ENCODE measurements at regions not wholly inside any gene's neighbourhood (a gene's known extent, or its start where the extent isn't known, plus 50 kb on each side); places are given as distances from the start of the nearest gene placed in this dataset.

DNA sequence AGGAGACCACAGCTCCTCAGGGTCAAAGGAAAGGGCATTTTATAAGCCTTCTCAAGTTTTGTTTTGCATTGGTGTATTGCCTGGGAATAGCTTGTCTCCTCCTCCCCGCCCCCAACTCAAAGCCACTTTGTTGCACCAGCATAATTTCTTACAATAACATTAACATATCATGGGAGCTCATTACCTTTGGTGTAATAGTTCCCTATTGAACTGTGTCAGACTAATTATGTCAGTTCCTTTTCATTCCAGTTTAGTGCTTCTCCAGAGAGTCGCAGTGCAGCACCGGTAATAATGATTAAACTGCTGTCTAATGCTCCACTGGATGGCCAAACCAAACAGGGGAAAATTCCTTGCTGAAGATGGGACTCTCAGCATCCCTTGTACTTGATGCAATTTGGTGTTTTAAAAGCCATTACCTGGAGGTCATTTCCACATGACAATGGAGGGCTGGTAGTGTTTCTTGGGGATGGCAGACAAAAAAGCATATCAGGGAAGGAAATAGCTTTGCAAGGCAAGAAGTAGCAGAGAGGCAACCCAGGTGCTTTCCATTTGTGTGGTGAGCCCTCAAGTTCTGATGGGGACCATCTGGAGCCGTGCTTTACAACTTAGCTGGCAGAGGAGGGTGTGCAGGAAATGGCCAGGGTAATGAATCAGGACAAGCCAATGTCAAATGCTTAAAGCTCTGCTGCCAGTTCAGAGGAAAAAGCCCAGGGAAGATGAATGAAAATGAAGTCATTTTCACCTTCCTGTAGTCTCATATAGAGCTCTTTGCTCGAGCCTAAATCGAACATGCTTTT lies 91.5 kb upstream of the NLRP1 start:
- Histone ChIP-seq H3K9me3 (no peaks in the 10 kb centered on the region), H3K36me3 (no peaks in the 10 kb centered on the region), H3K4me3 (no peak overlapping the region), H3K4me1 (no peaks in the 10 kb centered on the region), H3K27me3 (no peaks in the 10 kb centered on the region), H3K27ac (no peak overlapping the region)
- TF ChIP-seq POLR2A (IDR thresholded peaks at IDR 0.05) (no peak), POLR2AphosphoS5 (IDR thresholded peaks at IDR 0.05; ENCODE audit: insufficient read depth in 1 of 2, low read depth in 1 of 2) (no peak)
- TF ChIP-seq, protein P1, sequence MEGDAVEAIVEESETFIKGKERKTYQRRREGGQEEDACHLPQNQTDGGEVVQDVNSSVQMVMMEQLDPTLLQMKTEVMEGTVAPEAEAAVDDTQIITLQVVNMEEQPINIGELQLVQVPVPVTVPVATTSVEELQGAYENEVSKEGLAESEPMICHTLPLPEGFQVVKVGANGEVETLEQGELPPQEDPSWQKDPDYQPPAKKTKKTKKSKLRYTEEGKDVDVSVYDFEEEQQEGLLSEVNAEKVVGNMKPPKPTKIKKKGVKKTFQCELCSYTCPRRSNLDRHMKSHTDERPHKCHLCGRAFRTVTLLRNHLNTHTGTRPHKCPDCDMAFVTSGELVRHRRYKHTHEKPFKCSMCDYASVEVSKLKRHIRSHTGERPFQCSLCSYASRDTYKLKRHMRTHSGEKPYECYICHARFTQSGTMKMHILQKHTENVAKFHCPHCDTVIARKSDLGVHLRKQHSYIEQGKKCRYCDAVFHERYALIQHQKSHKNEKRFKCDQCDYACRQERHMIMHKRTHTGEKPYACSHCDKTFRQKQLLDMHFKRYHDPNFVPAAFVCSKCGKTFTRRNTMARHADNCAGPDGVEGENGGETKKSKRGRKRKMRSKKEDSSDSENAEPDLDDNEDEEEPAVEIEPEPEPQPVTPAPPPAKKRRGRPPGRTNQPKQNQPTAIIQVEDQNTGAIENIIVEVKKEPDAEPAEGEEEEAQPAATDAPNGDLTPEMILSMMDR (IDR thresholded peaks at IDR 0.05): no peak
- intact Hi-C loops (cut with DNase I): no loop called here
- DNase-seq (ENCODE audit: extremely low spot score in 2 of 2): no peak

DNA sequence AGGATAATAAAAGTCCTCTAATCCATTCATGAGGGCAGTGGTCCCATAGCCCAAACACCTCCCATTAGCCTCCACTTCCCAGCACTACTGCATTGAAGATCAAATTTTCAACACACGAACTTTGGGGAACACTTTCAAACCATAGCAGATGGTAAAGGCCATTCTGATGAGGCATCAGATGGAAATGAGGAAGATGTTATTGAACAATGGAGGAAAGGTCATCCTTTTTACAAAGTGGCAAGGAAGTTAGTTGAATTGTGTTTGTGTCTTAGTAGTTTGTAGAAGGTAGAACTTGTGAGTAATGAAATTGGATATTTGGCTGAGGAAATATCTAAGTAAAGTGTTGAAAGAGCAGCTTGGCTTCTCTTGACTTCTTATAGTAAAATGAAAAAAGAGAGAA lies 93.3 kb upstream of the NLRP1 start:
- Histone ChIP-seq H3K4me1 (no peaks in the 10 kb centered on the region), H3K9me3 (no peaks in the 10 kb centered on the region), H3K4me3 (no peak overlapping the region), H3K36me3 (no peaks in the 10 kb centered on the region), H3K27me3 (no peaks in the 10 kb centered on the region), H3K27ac (no peak overlapping the region)
- intact Hi-C loops (cut with DNase I): no loop called here
- TF ChIP-seq, protein P1 (IDR thresholded peaks at IDR 0.05): no peak
- no peak for TF ChIP-seq POLR2AphosphoS5 (IDR thresholded peaks at IDR 0.05; ENCODE audit: insufficient read depth in 1 of 2, low read depth in 1 of 2)
- no peak for TF ChIP-seq POLR2A (IDR thresholded peaks at IDR 0.05)
- DNase-seq (ENCODE audit: extremely low spot score in 2 of 2): no peak

DNA sequence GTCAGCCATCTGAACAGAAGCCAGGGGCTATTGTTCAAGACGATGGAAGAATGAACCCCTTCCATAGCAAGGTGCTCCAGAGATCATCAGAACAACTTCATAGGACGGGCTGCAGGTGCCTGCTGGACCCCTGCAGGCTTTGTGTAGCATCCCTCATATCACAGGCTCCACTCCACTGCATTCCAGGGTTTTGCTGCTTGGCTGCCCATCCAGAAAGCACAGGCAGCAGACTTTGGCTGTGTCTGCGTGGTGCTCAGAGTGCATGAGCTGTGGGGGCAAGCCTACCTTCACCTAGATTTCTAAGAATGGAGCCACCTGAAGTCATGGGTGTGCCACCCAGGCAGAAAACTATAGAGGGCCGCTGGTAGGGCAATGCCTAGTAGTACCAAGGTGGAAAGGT lies 93.9 kb upstream of the NLRP1 start:
- no peak overlapping the region for H3K4me3 ChIP-seq
- no peaks in the 10 kb centered on the region for H3K27me3 ChIP-seq
- TF ChIP-seq POLR2A (IDR thresholded peaks at IDR 0.05) (no peak), POLR2AphosphoS5 (IDR thresholded peaks at IDR 0.05; ENCODE audit: insufficient read depth in 1 of 2, low read depth in 1 of 2) (no peak)
- TF ChIP-seq, protein P1 (IDR thresholded peaks at IDR 0.05): no peak
- no peaks in the 10 kb centered on the region for H3K36me3 ChIP-seq
- H3K9me3 ChIP-seq: no peaks in the 10 kb centered on the region
- intact Hi-C loops (cut with DNase I): no loop called here
- H3K27ac ChIP-seq: no peak overlapping the region
- DNase-seq (ENCODE audit: extremely low spot score in 2 of 2): no peak
- no peaks in the 10 kb centered on the region for H3K4me1 ChIP-seq

DNA sequence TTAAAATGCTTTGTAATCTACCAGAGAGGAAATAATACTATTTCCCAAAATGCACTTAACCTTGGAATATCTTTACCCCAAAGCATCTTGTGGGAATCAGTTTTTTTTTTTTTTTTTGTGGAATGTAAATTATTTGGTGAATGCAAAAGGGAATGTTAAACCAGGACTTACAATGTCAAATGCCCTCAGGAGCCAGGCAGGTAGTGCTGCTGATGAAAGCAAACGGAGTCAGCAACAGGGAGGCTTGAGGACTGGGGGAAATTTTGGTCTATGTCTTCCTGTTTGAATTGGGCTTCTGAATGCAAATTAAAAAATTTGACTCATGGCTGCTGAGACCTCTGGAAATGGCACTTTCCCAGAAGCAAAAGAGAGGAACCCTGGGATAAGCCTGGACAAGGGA lies 96.5 kb upstream of the NLRP1 start:
- no peak for DNase-seq (ENCODE audit: extremely low spot score in 2 of 2)
- no peak overlapping the region for H3K4me3 ChIP-seq
- intact Hi-C loops (cut with DNase I): no loop called here
- no peaks in the 10 kb centered on the region for H3K27me3 ChIP-seq
- no peaks in the 10 kb centered on the region for H3K9me3 ChIP-seq
- TF ChIP-seq POLR2A (IDR thresholded peaks at IDR 0.05): no peak
- no peak for TF ChIP-seq POLR2AphosphoS5 (IDR thresholded peaks at IDR 0.05; ENCODE audit: insufficient read depth in 1 of 2, low read depth in 1 of 2)
- TF ChIP-seq, protein P1 (IDR thresholded peaks at IDR 0.05): no peak
- no peaks in the 10 kb centered on the region for H3K36me3 ChIP-seq
- H3K27ac ChIP-seq: no peak overlapping the region
- H3K4me1 ChIP-seq: no peaks in the 10 kb centered on the region

DNA sequence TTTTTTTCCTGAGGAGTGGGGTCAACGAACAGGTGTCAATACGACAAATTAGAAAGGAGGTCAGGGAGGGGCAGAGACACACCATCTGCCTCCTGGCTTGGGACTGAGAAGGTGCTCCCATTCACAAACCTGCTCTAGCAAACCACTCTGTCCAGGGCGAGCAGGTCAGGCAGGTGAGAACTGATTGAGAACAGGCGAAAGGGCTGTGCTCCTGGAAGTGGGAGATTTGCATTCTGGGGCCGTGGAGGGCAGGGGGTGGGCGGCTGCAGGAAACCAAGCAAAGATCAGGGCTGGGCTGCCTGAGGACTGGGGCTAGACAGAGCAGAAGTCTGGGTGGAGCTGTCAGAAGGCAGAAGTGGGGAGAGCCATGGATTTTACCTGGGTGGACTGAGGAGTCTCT lies 98.9 kb upstream of the NLRP1 start:
- intact Hi-C loops (cut with DNase I): no loop called here
- Histone ChIP-seq H3K36me3 (no peaks in the 10 kb centered on the region), H3K27me3 (no peaks in the 10 kb centered on the region), H3K4me3 (no peak overlapping the region), H3K4me1 (no peaks in the 10 kb centered on the region), H3K9me3 (no peaks in the 10 kb centered on the region), H3K27ac (no peak overlapping the region)
- no peak for DNase-seq (ENCODE audit: extremely low spot score in 2 of 2)
- TF ChIP-seq POLR2A (IDR thresholded peaks at IDR 0.05) (no peak), POLR2AphosphoS5 (IDR thresholded peaks at IDR 0.05; ENCODE audit: insufficient read depth in 1 of 2, low read depth in 1 of 2) (no peak)
- TF ChIP-seq, protein P1 (IDR thresholded peaks at IDR 0.05): no peak
